Activated naive CD4-positive, alpha-beta T cell treated with anti-CD3 and anti-CD28 coated beads, Interleukin-2, amount 50 U/mL, for 72 hours (primary cell): ENCODE measurements at regions not wholly inside any gene's neighbourhood (a gene's known extent, or its start where the extent isn't known, plus 50 kb on each side); places are given as distances from the start of the nearest gene placed in this dataset.
A peak's percentile ranks its signal among the peaks of the same experiment; 100 is the strongest.

Experiments
- ATAC-seq, 2 donors: fragments of 150-1000 bp; cut with Tn5 transposase; 2 replicates each; pipeline ENCODE4 v1.10.0; 2021; ENCODE audit warnings: mild to moderate bottlenecking in 2 of 2, moderate library complexity in 2 of 2
- DNase-seq, 2 donors: peaks; one replicate each; pipeline ENCODE4 v3.0.0; 2021 to 2022; ENCODE audit warnings: low spot score in 2 of 2
- H3K27ac Mint-ChIP-seq, 2 donors: one replicate each; pipeline ENCODE4 v1.8.0; 2022; ENCODE audit warnings: mild to moderate bottlenecking in 2 of 2, mixed read lengths in 2 of 2
- H3K36me3 Mint-ChIP-seq, 2 donors: one replicate each; pipeline ENCODE4 v1.8.0; 2022; ENCODE audit warnings: mixed read lengths in 2 of 2
- H3K9me3 Mint-ChIP-seq, 2 donors: one replicate each; pipeline ENCODE4 v1.8.0; 2022; ENCODE audit warnings: mixed read lengths in 2 of 2

DNA sequence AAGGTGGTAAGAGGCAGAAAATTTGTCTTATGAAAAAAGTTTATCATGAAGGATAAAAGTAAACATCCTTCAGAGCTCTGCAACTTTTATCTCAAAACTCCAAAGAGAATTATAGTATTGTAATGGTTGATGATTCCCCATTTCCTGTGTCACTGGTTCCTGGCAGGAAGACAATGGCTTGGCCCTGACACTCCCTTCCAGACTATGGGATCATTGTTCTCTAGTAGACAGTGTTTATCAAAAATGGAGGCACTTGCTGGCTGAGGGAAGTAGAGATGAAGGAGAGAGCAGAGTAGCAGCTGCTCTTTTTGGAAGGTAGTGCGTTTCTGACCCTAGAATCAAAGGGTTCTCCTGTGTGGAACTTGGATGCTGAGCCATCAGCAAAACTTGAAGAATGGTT is 145.9 kb upstream of the ATP1B1 start:
- Mint-ChIP-seq H3K27ac (no peak overlapping the region), H3K36me3 (no peaks in the 10 kb centered on the region), H3K9me3 (peaks cover 0 to 9% of the 10 kb centered on the region in 2 donors)
- no peak for ATAC-seq
- DNase-seq: no peak

DNA sequence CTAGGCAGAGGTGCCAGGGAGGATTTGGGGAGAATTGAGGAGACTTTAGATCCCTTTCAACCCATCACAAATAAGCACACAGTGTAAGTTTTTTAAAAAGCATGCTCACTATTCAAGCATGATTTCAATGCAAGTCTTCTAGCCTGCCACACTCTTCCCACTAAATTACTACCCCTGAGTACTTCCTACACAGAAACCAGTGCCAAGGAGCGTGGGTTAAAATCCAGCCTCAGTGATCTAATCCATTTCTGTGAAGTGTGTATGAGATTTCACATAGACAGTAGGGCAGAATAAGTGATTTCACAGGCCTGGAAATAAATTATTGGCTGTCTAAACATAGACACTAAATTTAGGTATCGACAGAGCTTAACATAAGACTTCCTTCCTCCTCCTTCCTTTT is 142.9 kb upstream of the ATP1B1 start:
- no peak for ATAC-seq
- Mint-ChIP-seq H3K9me3 (peaks cover 0 to 5% of the 10 kb centered on the region in 2 donors), H3K36me3 (no peaks in the 10 kb centered on the region), H3K27ac (peak overlapping the region in 1 of 2 donors; percentile 42)
- no peak for DNase-seq

GRCh38 chr1:168964478-168964877 is 142.0 kb upstream of the ATP1B1 start:
- Mint-ChIP-seq H3K36me3 (no peaks in the 10 kb centered on the region), H3K9me3 (peaks cover 0 to 5% of the 10 kb centered on the region in 2 donors), H3K27ac (peak overlapping the region in 1 of 2 donors; percentile 42)
- ATAC-seq (no peak), DNase-seq (no peak)

DNA sequence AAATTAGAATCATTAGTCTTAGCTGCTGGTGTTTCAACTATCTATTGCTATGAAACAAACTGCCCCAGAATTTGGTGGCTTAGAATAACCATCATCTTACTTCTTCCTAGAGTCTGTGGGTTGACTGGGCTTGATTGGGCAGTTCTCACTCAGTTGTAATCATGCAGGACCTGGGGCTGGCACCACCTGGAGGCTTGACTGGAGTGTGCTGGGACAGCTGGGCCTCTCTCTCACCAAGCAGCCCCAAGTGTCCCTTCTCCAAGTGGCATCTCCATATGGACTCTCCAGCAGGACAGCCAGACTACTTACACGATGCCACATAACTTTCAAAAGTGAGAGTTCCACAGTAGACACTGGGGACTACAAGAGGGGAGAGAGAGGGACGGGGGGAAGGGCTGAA is 140.3 kb upstream of the ATP1B1 start:
- no peak for ATAC-seq
- Mint-ChIP-seq H3K9me3 (peaks cover 0 to 5% of the 10 kb centered on the region in 2 donors), H3K27ac (no peak overlapping the region), H3K36me3 (no peaks in the 10 kb centered on the region)
- DNase-seq: no peak

- no peak for DNase-seq
- Mint-ChIP-seq H3K36me3 (no peaks in the 10 kb centered on the region), H3K9me3 (peaks cover 0 to 5% of the 10 kb centered on the region in 2 donors), H3K27ac (no peak overlapping the region)
- no peak for ATAC-seq
Observed at GRCh38 chr1:168966636-168967035, 139.9 kb upstream of the ATP1B1 start.

- DNase-seq (no peak), ATAC-seq (no peak)
- Mint-ChIP-seq H3K27ac (no peak overlapping the region), H3K9me3 (no peaks in the 10 kb centered on the region), H3K36me3 (no peaks in the 10 kb centered on the region)
Observed at GRCh38 chr1:168970926-168971659, 135.4 kb upstream of the ATP1B1 start.

- DNase-seq: no peak
- ATAC-seq: no peak
- Mint-ChIP-seq H3K27ac (no peak overlapping the region), H3K9me3 (no peaks in the 10 kb centered on the region), H3K36me3 (no peaks in the 10 kb centered on the region)
Observed at GRCh38 chr1:168972225-168972624, 134.3 kb upstream of the ATP1B1 start.

DNA sequence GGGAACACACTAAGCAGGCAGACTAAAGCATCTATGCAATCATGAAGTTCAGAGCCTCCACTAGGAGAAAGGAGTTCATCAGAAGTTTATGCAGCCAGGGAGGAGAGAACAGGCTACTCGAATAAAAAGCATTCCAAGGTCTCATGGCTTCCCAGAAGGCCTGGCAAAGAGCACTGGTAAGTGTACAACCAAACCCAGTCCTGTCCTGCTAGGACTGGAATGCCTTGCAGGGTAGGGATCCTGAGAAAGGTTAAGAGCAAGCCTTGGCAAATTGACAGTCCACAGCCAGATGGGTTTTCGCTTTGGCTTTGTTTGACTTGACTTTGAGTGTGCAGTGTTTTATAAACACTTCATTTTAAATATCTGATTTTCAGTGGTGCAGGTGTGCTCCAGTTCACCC is 133.6 kb upstream of the ATP1B1 start:
- no peak overlapping the region for H3K27ac Mint-ChIP-seq
- no peak for DNase-seq
- H3K36me3 Mint-ChIP-seq: no peaks in the 10 kb centered on the region
- no peaks in the 10 kb centered on the region for H3K9me3 Mint-ChIP-seq
- no peak for ATAC-seq

- no peak overlapping the region for H3K27ac Mint-ChIP-seq
- DNase-seq: no peak
- H3K36me3 Mint-ChIP-seq: no peaks in the 10 kb centered on the region
- peaks cover 3 to 4% of the 10 kb centered on the region in 2 donors for H3K9me3 Mint-ChIP-seq
- no peak for ATAC-seq
Observed at GRCh38 chr1:168974117-168974516, 132.4 kb upstream of the ATP1B1 start.

DNA sequence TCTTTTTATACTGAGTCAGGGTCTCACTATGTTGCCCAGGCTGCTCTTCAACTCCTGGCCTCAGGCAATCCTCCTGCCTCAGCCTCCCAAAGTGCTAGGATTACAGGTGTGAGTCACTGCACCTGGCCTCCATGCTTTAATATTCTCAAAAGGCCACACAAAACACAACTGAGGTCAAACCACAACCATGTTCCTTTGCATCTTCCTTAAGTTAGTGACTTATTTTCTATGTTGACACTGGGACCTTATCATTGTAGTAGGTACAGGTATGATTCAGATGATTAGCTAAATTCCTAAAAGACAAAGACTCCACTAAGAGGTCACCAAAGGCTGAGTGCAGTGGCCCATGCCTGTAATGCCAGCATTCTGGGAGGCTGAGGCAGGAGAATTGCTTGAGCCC is 131.9 kb upstream of the ATP1B1 start:
- Mint-ChIP-seq H3K27ac (peak overlapping the region in 1 of 2 donors; percentile 50), H3K36me3 (no peaks in the 10 kb centered on the region), H3K9me3 (peaks cover 3 to 4% of the 10 kb centered on the region in 2 donors)
- ATAC-seq: peak; percentile 43
- no peak for DNase-seq

- H3K36me3 Mint-ChIP-seq: no peaks in the 10 kb centered on the region
- H3K9me3 Mint-ChIP-seq: peaks cover 3 to 9% of the 10 kb centered on the region in 2 donors
- no peak overlapping the region for H3K27ac Mint-ChIP-seq
- DNase-seq (no peak), ATAC-seq (no peak)
Observed at GRCh38 chr1:168976267-168976666, 130.2 kb upstream of the ATP1B1 start.

GRCh38 chr1:168977618-168978017 is 128.9 kb upstream of the ATP1B1 start:
- no peak overlapping the region for H3K27ac Mint-ChIP-seq
- H3K36me3 Mint-ChIP-seq: no peaks in the 10 kb centered on the region
- ATAC-seq: no peak
- no peak for DNase-seq
- H3K9me3 Mint-ChIP-seq: peaks cover 3 to 9% of the 10 kb centered on the region in 2 donors

- peaks cover 3 to 9% of the 10 kb centered on the region in 2 donors for H3K9me3 Mint-ChIP-seq
- ATAC-seq: no peak
- no peak for DNase-seq
- H3K36me3 Mint-ChIP-seq: no peaks in the 10 kb centered on the region
- no peak overlapping the region for H3K27ac Mint-ChIP-seq
Observed at GRCh38 chr1:168979276-168979675, 127.2 kb upstream of the ATP1B1 start.

DNA sequence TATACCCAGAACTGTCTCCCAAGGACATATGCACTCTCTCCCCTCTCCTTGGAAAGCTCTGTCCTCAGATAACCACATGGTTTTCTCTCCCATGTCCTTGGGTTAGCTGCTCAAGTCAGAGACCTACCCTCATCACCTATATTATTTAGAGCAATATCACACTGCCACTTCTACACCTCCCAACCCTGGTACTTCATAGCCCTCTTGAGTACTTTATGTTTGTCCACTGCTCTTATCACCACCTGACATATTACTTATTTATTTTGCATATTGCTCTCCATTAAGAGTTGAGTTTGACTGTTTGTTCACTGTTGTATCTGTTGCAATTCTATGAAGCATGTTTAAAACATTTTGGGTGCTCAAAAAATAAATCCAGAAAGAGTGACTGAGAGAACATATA is 126.3 kb upstream of the ATP1B1 start:
- Mint-ChIP-seq H3K27ac (no peak overlapping the region), H3K9me3 (peaks cover 3 to 9% of the 10 kb centered on the region in 2 donors), H3K36me3 (no peaks in the 10 kb centered on the region)
- no peak for DNase-seq
- ATAC-seq: no peak

- ATAC-seq (no peak), DNase-seq (no peak)
- no peak overlapping the region for H3K27ac Mint-ChIP-seq
- H3K9me3 Mint-ChIP-seq: peaks cover 3 to 9% of the 10 kb centered on the region in 2 donors
- H3K36me3 Mint-ChIP-seq: no peaks in the 10 kb centered on the region
Observed at GRCh38 chr1:168980656-168981055, 125.8 kb upstream of the ATP1B1 start.

DNA sequence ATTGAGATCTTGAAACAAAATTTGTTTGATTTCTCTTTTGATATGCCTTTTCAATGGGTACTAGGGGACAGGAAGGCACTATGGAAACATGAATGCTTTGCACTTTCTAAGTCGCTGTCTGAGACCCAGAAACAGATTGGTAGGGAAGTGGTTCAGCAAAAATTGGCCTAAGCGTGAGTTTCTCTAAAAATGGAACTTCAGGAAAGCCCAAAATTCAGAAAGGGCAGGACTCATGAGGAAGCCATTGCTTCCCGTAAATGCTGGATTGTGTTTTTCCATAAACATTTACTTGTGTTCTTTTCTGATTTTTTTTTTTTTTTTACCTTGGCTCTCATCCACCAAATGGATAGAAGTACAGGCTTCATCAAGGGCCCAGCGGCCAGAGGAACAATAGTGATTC is 123.7 kb upstream of the ATP1B1 start:
- DNase-seq (no peak), ATAC-seq (no peak)
- peaks cover 3 to 9% of the 10 kb centered on the region in 2 donors for H3K9me3 Mint-ChIP-seq
- H3K36me3 Mint-ChIP-seq: no peaks in the 10 kb centered on the region
- H3K27ac Mint-ChIP-seq: no peak overlapping the region

GRCh38 chr1:168987330-168987729 is 119.2 kb upstream of the ATP1B1 start:
- DNase-seq (no peak), ATAC-seq (no peak)
- H3K36me3 Mint-ChIP-seq: no peaks in the 10 kb centered on the region
- no peaks in the 10 kb centered on the region for H3K9me3 Mint-ChIP-seq
- H3K27ac Mint-ChIP-seq: no peak overlapping the region

- Mint-ChIP-seq H3K9me3 (no peaks in the 10 kb centered on the region), H3K27ac (no peak overlapping the region), H3K36me3 (no peaks in the 10 kb centered on the region)
- ATAC-seq: no peak
- DNase-seq: no peak
Observed at GRCh38 chr1:168987923-168988322, 118.6 kb upstream of the ATP1B1 start.
